NCI-H524 treated with DMSO at 0.1 percent for 48 hours (cell line): ENCODE measurements at regions not wholly inside any gene's neighbourhood (a gene's known extent, or its start where the extent isn't known, plus 50 kb on each side); places are given as distances from the start of the nearest gene placed in this dataset.

ENCODE experiments used
- DNase-seq: peaks from one replicate; lab custom pipeline; 2025; lab: John Stamatoyannopoulos, UW

- no peak for DNase-seq
These were observed 267.7 kb downstream of the TJP1 start for GRCh38 chr15:29554531-29554930.

GRCh38 chr15:29550834-29551465 lies 271.3 kb downstream of the TJP1 start:
- DNase-seq: no peak

GRCh38 chr15:29548006-29548405 lies 274.3 kb downstream of the TJP1 start:
- DNase-seq: no peak

GRCh38 chr15:29544513-29545128 lies 275.0 kb upstream of the NSMCE3 start:
- no peak for DNase-seq

GRCh38 chr15:29542994-29543393 lies 273.4 kb upstream of the NSMCE3 start:
- DNase-seq: no peak

- no peak for DNase-seq
These were observed 271.7 kb upstream of the NSMCE3 start for GRCh38 chr15:29541309-29541708.

- no peak for DNase-seq
These were observed 270.9 kb upstream of the NSMCE3 start for GRCh38 chr15:29540479-29540878.

GRCh38 chr15:29539736-29540135 lies 270.1 kb upstream of the NSMCE3 start:
- DNase-seq: no peak

- DNase-seq: no peak
These were observed 268.4 kb upstream of the NSMCE3 start for GRCh38 chr15:29538044-29538443.

- DNase-seq: no peak
These were observed 266.3 kb upstream of the NSMCE3 start for GRCh38 chr15:29535952-29536351.

GRCh38 chr15:29534378-29534777 lies 264.8 kb upstream of the NSMCE3 start:
- no peak for DNase-seq

- no peak for DNase-seq
These were observed 264.0 kb upstream of the NSMCE3 start for GRCh38 chr15:29533647-29534046.

GRCh38 chr15:29532296-29532695 lies 262.7 kb upstream of the NSMCE3 start:
- no peak for DNase-seq

GRCh38 chr15:29530966-29531365 lies 261.3 kb upstream of the NSMCE3 start:
- no peak for DNase-seq

GRCh38 chr15:29529043-29529442 lies 259.4 kb upstream of the NSMCE3 start:
- no peak for DNase-seq

GRCh38 chr15:29528276-29528675 lies 258.7 kb upstream of the NSMCE3 start:
- DNase-seq: no peak

- DNase-seq: no peak
These were observed 257.2 kb upstream of the NSMCE3 start for GRCh38 chr15:29526802-29527201.

GRCh38 chr15:29522373-29523276 lies 253.0 kb upstream of the NSMCE3 start:
- DNase-seq: no peak

- DNase-seq: no peak
These were observed 248.8 kb upstream of the NSMCE3 start for GRCh38 chr15:29518442-29518841.

GRCh38 chr15:29517829-29518228 lies 248.2 kb upstream of the NSMCE3 start:
- no peak for DNase-seq

GRCh38 chr15:29516929-29517328 lies 247.3 kb upstream of the NSMCE3 start:
- no peak for DNase-seq

GRCh38 chr15:29514926-29515325 lies 245.3 kb upstream of the NSMCE3 start:
- DNase-seq: no peak

GRCh38 chr15:29511663-29512062 lies 242.0 kb upstream of the NSMCE3 start:
- no peak for DNase-seq
